ENCODE measurements at regions not wholly inside any gene's neighbourhood (a gene's known extent, or its start where the extent isn't known, plus 50 kb on each side); places are given as distances from the start of the nearest gene placed in this dataset.

DNA sequence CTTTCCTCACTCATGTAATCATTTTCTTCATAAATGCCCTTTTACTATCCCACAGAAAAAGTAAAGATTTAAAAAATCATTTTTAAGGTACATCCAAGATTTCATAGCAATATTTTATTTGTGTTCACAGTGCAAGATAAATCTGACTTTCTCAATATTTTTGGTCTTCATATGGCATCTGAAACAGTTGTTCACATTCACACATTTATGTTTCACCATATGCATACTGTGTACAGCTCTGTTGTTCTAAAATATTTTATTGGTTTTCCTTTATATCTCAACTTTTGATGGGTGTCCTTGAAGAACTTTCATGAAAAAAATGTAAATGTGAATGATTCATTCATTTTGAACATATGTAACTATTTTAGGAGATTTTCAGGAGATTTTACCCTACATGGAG is 348.7 kb downstream of the SNAPC1 start:
- H3K4me1 Mint-ChIP-seq, result peaks cover 10% of the 10 kb centered on the region in 2 experiments
- H4K20me1 ChIP-seq (ENCODE audit: control insufficient read depth, insufficient read depth, insufficient read length), result no peaks in the 10 kb centered on the region
- H3K9ac ChIP-seq (ENCODE audit: extremely low read depth, insufficient read length, low read length), result no peak overlapping the region
- peaks cover 25% of the 10 kb centered on the region for H3K27me3 Mint-ChIP-seq (ENCODE audit: low read depth)
- H3K4me3 Mint-ChIP-seq, result no peak overlapping the region
- no peak overlapping the region for H3K4me2 ChIP-seq (ENCODE audit: insufficient read depth, insufficient read length, low read length)
- H4K5ac ChIP-seq (ENCODE audit: insufficient read length, low read depth, low read length), result no peak overlapping the region
- TF ChIP-seq CTCF (conservative IDR thresholded peaks at IDR 0.05), result no peak
- H3K9me3 ChIP-seq (ENCODE audit: control insufficient read depth, low read depth, low read length), result no peaks in the 10 kb centered on the region
- H3K27ac Mint-ChIP-seq, result no peak overlapping the region
- no peak overlapping the region for H2BK120ac ChIP-seq (ENCODE audit: low read depth, low read length, poor library complexity, severe bottlenecking)
- H3K56ac ChIP-seq (ENCODE audit: insufficient read length, low read depth, low read length), result no peak overlapping the region
- H4K8ac ChIP-seq (replicated peaks; ENCODE audit: insufficient read length, low read depth, low read length), result no peak overlapping the region
- H2BK5ac ChIP-seq (ENCODE audit: insufficient read length, low read length), result no peak overlapping the region
- H3K9me3 Mint-ChIP-seq, result no peaks in the 10 kb centered on the region
- no peak overlapping the region for H2BK20ac ChIP-seq (ENCODE audit: low read depth, low read length, poor library complexity, severe bottlenecking)
- H3K23ac ChIP-seq (ENCODE audit: insufficient read length, low read depth, low read length), result no peak overlapping the region
- H2BK15ac ChIP-seq (ENCODE audit: low read depth, low read length), result no peak overlapping the region
- H3K27me3 ChIP-seq (ENCODE audit: insufficient read depth, low read length), result no peaks in the 10 kb centered on the region; the same call in 1 of the 2 replicates
- no peak overlapping the region for H3K27ac ChIP-seq (ENCODE audit: insufficient read length, low read depth, low read length)
- H3K23me2 ChIP-seq (ENCODE audit: insufficient read length, low read depth, low read length, poor library complexity, severe bottlenecking), result no peaks in the 10 kb centered on the region
- no peaks in the 10 kb centered on the region; the same call in 1 of the 2 replicates for H3K4me1 ChIP-seq (ENCODE audit: insufficient read depth, low read length)
- no peak overlapping the region for H3T11ph ChIP-seq (ENCODE audit: low read length)
- H3K36me3 Mint-ChIP-seq (ENCODE audit: insufficient read depth in 1 of 3, low read depth in 3 of 3), result no peaks in the 10 kb centered on the region
- no peak overlapping the region for H2BK12ac ChIP-seq (ENCODE audit: insufficient read length, low read depth, low read length)
- no peak overlapping the region for H3K14ac ChIP-seq (ENCODE audit: insufficient read depth, low read length)
- no peak overlapping the region for H3K18ac ChIP-seq (ENCODE audit: insufficient read length, low read depth, low read length)
- no peaks in the 10 kb centered on the region for H3K79me1 ChIP-seq (ENCODE audit: insufficient read depth, low read depth, low read length, poor library complexity, severe bottlenecking)
- H4K91ac ChIP-seq (ENCODE audit: insufficient read length, low read depth, low read length), result no peak overlapping the region
- DNase-seq, result no peak
- no peaks in the 10 kb centered on the region for H3K79me2 ChIP-seq (ENCODE audit: insufficient read depth, low read length)
- H2AFZ ChIP-seq (ENCODE audit: low read length), result no peak overlapping the region
- H3K4ac ChIP-seq (ENCODE audit: low read depth, low read length), result no peak overlapping the region
- H2AK5ac ChIP-seq (ENCODE audit: insufficient read length, low read length), result no peak overlapping the region

Measured in H9 (cell line).